ENCODE measurements at regions not wholly inside any gene's neighbourhood (a gene's known extent, or its start where the extent isn't known, plus 50 kb on each side); places are given as distances from the start of the nearest gene placed in this dataset.
A peak's percentile ranks its signal among the peaks of the same experiment; 100 is the strongest.

GRCh38 chr6:44642870-44643522 lies 255.5 kb downstream of the CDC5L start:
- no peak for DNase-seq

GRCh38 chr6:44645276-44645675 lies 257.8 kb downstream of the CDC5L start:
- no peak for DNase-seq

- DNase-seq: no peak
These were observed 258.8 kb downstream of the CDC5L start for GRCh38 chr6:44646355-44646754.

- DNase-seq: no peak
These were observed 262.0 kb downstream of the CDC5L start for GRCh38 chr6:44649365-44650025.

GRCh38 chr6:44650495-44650894 lies 263.0 kb downstream of the CDC5L start:
- no peak for DNase-seq

- no peak for DNase-seq
These were observed 263.4 kb downstream of the CDC5L start for GRCh38 chr6:44650947-44651346.

- no peak for DNase-seq
These were observed 264.1 kb downstream of the CDC5L start for GRCh38 chr6:44651604-44652003.

- no peak for DNase-seq
These were observed 265.0 kb downstream of the CDC5L start for GRCh38 chr6:44652547-44652946.

- no peak for DNase-seq
These were observed 265.6 kb downstream of the CDC5L start for GRCh38 chr6:44653091-44653490.

GRCh38 chr6:44653761-44654218 lies 266.3 kb downstream of the CDC5L start:
- DNase-seq: no peak

GRCh38 chr6:44655412-44656342 lies 268.2 kb downstream of the CDC5L start:
- no peak for DNase-seq

- DNase-seq: no peak
These were observed 269.2 kb downstream of the CDC5L start for GRCh38 chr6:44656691-44657090.

- DNase-seq: no peak
These were observed 269.8 kb downstream of the CDC5L start for GRCh38 chr6:44657206-44657819.

- DNase-seq: no peak
These were observed 271.1 kb downstream of the CDC5L start for GRCh38 chr6:44658571-44658970.

GRCh38 chr6:44659726-44660125 lies 272.2 kb downstream of the CDC5L start:
- DNase-seq: no peak

- DNase-seq: no peak
These were observed 273.2 kb downstream of the CDC5L start for GRCh38 chr6:44660561-44661220.

GRCh38 chr6:44661221-44662008 lies 273.9 kb downstream of the CDC5L start:
- DNase-seq: peak; percentile 29

GRCh38 chr6:44662461-44663121 lies 275.1 kb downstream of the CDC5L start:
- DNase-seq: no peak

GRCh38 chr6:44663860-44664634 lies 276.5 kb downstream of the CDC5L start:
- DNase-seq: no peak

GRCh38 chr6:44664716-44665115 lies 277.2 kb downstream of the CDC5L start:
- DNase-seq: no peak
